SHP77 treated with DMSO at 0.1 percent for 48 hours (cell line): ENCODE measurements at regions not wholly inside any gene's neighbourhood (a gene's known extent, or its start where the extent isn't known, plus 50 kb on each side); places are given as distances from the start of the nearest gene placed in this dataset.

Experiments used
- DNase-seq: peaks from one replicate; lab custom pipeline; 2025; lab: John Stamatoyannopoulos, UW

GRCh38 chrX:39555431-39555830 is 542.3 kb downstream of the BCOR start:
- DNase-seq = no peak

DNA sequence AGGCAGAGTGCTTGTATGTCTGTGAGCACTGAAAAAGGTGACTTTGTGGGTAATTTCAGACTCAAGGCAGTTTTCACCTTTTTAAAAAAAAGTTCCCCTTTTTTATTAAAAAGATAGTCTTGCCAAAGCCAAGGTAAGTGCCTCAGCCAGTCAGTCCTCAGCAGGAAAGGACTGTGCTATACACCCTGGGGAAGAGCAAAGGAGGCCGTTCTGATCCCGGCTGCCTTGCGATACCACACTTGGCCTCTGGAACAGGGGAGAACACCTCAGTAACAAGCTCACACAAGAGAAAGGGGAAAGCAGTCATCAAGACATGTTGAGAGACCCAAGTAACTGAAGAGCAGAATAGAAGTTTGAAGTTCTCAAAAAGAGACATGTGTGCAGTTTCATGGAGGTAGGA is 541.7 kb downstream of the BCOR start:
- no peak for DNase-seq

- no peak for DNase-seq
Observed at GRCh38 chrX:39559229-39559628, 538.5 kb downstream of the BCOR start.

DNA sequence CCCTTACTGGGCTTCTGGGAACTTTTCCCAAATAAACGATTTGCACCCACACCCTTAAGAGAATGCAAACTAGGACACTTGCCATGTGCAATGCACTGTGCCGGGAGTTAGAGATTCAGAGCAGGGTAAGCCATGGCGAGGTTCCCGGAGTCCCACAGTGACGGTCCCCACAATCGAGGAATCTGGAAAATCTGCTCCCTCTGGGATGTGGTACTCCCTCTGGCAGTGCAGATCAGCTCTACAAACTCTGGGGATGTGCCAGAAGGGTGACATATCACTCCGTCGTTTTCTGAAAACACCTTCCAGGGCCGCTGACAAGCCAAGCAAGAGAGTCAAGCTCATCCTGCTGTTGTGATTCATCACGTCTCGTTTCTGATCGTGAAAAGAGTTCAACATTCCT is 537.5 kb downstream of the BCOR start:
- no peak for DNase-seq

DNA sequence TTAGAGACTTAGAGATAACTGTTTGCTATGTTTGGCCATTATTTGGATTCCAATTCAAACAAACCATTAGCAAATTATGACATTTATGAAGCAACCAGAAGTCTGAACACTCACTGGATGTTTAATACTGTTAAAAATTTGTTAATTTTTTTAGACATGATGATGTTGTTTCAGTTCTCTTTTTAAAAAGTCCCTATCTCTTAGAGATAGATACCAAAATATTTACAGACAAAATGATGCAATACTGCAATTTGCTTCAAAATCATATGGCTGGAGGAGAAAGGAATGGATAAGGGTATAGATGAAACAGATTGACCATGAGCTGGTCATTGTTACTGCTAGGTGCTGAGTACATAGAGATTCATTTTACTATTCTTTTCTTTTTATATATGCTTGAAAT is 534.6 kb downstream of the BCOR start:
- DNase-seq = no peak

- DNase-seq = no peak
Observed at GRCh38 chrX:39564751-39565150, 533.0 kb downstream of the BCOR start.

GRCh38 chrX:39574178-39574577 is 523.6 kb downstream of the BCOR start:
- DNase-seq = peak; percentile 4

GRCh38 chrX:39576041-39576872 is 521.5 kb downstream of the BCOR start:
- DNase-seq = no peak

- DNase-seq = no peak
Observed at GRCh38 chrX:39577206-39577984, 520.4 kb downstream of the BCOR start.

GRCh38 chrX:39577985-39578869 is 519.5 kb downstream of the BCOR start:
- no peak for DNase-seq

DNA sequence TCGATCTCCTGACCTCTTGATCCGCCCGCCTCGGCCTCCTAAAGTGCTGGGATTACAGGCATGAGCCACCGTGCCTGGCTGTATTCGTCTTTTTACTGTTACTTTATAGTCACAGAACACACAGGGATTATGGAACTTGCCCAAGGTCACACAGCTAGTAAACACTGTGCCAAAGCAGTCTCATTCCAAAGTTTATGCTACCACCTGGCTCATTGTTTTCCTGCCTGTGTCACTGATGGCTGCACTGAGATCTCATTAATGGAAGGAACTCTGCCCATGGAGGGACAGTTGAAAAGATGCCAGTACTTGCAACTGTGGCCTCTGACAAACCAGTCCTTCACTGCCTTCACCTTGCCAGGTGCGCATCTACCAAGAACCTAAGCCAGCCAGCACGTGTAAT is 517.7 kb downstream of the BCOR start:
- DNase-seq = no peak

- no peak for DNase-seq
Observed at GRCh38 chrX:39581411-39581810, 516.3 kb downstream of the BCOR start.

GRCh38 chrX:39582091-39582490 is 515.7 kb downstream of the BCOR start:
- DNase-seq = no peak

DNA sequence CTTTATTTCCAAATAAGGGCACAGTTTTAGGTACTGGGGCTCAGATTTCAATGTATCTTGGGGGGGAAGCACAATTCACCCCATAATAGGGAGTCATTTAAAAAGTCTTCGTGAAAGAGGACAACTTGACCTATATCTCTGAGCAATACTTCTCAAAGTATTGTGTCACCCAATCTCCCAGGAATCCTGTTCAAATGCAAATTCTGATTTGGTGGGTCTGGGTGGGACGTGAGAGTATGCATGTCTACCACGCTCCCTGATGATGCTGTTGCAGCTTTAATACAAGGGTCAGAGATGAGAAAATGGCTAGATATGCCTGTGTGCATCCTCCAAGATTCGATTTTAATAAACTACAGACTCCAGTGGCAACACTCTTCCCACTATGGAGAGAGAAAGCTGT is 514.8 kb downstream of the BCOR start:
- no peak for DNase-seq

DNA sequence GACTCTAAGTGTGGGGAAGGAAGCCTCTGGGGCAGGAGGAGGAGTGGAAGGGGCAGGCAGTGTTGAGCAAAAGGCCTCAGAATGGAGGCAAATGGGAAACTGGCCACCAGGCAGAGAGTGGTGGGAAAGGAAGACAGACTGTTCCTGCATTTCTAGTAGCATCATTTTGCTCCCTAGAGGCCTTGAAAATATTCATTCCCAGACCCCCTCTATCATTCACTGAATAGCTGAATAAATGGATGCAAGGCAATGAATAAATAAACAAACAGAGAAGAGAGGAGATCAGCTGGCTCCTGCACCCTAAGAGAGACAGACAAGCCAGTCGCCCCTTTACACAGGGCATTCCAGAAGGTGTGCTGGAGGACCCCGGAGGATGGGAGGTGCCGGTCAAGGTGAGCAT is 511.9 kb downstream of the BCOR start:
- DNase-seq = no peak

GRCh38 chrX:39586359-39586758 is 511.4 kb downstream of the BCOR start:
- DNase-seq = no peak

GRCh38 chrX:39591099-39591498 is 506.7 kb downstream of the BCOR start:
- DNase-seq = no peak

DNA sequence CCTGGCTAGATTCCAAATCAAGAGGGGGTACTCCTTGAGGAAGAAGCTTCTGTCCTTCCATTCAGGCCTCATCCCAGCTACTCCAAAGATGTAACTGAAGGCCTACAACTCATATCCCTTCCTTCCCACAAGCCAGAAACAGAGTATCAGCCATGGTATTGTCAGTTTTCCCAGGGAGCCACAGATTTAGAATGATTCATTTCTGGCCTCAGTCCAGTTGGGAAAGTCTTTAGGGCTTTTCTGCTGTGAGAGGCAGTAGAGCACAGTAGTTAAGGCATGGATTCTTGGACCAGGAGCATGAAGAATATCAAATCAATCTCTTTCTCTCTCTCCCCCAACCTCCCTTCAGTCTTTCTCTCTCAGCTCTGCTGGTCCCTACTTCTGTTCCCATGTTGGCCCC is 505.0 kb downstream of the BCOR start:
- DNase-seq = no peak

GRCh38 chrX:39595977-39596376 is 501.8 kb downstream of the BCOR start:
- no peak for DNase-seq

- DNase-seq = no peak
Observed at GRCh38 chrX:39596437-39596836, 501.3 kb downstream of the BCOR start.

DNA sequence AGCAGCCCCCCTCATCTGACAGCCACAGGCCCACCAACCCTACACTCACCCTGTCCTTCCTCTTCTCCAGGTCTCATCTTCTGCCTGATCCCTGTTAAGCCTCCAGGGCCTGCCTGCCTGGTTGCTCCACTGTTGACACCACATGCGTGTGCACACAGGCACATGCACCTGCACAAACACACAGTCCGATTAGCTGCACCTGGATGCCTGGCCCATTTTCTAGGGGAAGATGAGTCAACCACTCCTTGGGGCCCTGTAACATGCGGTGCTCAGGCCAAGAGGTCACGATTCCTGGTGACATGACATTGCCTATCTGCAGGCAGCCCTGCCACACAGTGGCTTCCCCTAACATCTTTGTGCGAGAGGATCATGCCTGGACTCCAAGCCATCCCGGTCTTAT is 498.4 kb downstream of the BCOR start:
- peak; percentile 50 for DNase-seq

GRCh38 chrX:39600222-39600621 is 497.5 kb downstream of the BCOR start:
- DNase-seq = no peak
